ENCODE measurements at regions not wholly inside any gene's neighbourhood (a gene's known extent, or its start where the extent isn't known, plus 50 kb on each side); places are given as distances from the start of the nearest gene placed in this dataset.

- DNase-seq (ENCODE audit: low read depth in 2 of 2): no peak
These were observed 264.3 kb upstream of the NOCT start for GRCh38 chr4:138751309-138751708.

GRCh38 chr4:138749303-138749702, 266.3 kb upstream of the NOCT start:
- DNase-seq (ENCODE audit: low read depth in 2 of 2): no peak

- DNase-seq (ENCODE audit: low read depth in 2 of 2): no peak
These were observed 273.7 kb upstream of the NOCT start for GRCh38 chr4:138741766-138742377.

GRCh38 chr4:138740816-138741745, 274.5 kb upstream of the NOCT start:
- DNase-seq (ENCODE audit: low read depth in 2 of 2): no peak

DNA sequence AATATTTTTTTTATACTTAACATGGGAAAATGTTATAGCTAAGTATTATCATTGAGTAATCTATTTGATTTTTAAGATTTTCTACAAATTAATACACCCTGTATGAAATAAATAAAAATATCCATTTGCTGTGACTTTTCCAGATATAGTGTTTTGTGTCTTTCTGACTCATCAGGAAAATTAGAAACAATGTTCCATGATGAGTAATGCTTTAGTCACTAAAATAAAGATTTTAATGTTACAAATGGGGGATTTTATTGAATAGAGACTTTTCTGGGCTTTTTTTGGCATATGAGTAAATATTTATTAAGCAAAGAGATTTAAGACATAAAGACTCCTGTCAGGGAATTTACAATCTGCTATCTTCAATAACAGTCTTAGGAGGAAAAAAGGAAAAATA, 279.2 kb upstream of the NOCT start:
- DNase-seq (ENCODE audit: low read depth in 2 of 2): no peak

- no peak for DNase-seq (ENCODE audit: low read depth in 2 of 2)
These were observed 280.8 kb upstream of the NOCT start for GRCh38 chr4:138734746-138735145.

DNA sequence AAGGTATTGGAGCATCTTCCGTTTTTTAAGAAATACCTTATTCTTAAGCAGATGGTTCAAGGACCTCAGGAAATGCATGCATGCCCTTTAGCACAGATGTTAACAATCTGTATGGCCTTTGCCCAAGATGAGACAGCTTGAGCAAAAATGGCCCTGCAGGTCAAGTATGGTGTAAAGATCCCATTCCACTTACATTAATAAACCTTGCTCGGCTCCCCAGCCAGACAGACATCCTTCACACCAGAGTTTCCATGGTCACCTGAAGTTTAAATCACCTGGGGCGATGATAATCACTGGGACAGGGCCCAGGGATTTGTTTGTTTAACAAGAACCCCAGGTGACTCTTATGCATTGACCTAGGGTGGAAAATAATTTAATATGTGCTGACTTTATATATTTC, 287.0 kb upstream of the NOCT start:
- DNase-seq (ENCODE audit: low read depth in 2 of 2): no peak

DNA sequence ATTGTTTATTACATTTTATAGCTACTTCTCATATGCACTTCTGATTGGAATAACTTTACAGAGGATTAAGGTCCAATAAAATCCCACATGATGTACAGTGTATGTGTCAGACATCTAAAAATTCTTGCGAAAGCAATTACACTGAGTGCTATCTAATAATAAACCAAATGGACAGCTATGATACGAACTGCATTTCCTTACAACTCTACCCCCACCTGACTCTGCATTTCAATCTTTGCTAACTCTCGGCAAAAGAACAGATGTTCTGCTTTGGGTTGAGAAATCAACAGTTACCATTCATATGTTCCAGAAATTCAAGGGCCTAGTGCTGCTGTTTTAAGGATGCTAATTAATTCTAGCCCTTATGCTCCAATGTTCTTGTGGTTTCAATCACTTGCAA, 287.9 kb upstream of the NOCT start:
- no peak for DNase-seq (ENCODE audit: low read depth in 2 of 2)

DNA sequence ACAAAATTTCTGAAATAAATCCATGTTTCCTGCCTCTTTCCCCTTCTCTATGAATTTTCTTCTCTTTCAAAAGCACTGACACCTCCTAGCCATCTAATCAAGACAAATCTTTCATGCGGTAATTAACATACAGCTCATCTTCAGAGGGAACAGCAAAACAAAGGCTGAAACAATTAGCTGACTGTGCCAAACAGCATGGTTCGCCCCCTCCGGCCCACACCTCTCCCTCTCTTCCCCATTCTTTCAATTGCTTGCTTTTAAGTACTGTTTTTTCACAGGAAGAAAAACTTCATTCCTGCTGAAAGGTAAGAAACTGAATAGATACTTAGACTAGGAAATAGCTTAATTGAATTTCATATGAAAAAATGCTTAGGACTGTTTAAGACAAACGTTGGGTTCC, 291.1 kb upstream of the NOCT start:
- DNase-seq (ENCODE audit: low read depth in 2 of 2): no peak

- no peak for DNase-seq (ENCODE audit: low read depth in 2 of 2)
These were observed 298.8 kb upstream of the NOCT start for GRCh38 chr4:138716559-138717335.

- DNase-seq (ENCODE audit: low read depth in 2 of 2): no peak
These were observed 305.3 kb upstream of the NOCT start for GRCh38 chr4:138710297-138710696.

GRCh38 chr4:138709859-138710258, 305.7 kb upstream of the NOCT start:
- no peak for DNase-seq (ENCODE audit: low read depth in 2 of 2)

GRCh38 chr4:138707746-138708677, 307.6 kb upstream of the NOCT start:
- no peak for DNase-seq (ENCODE audit: low read depth in 2 of 2)

- no peak for DNase-seq (ENCODE audit: low read depth in 2 of 2)
These were observed 309.4 kb upstream of the NOCT start for GRCh38 chr4:138706201-138706600.

DNA sequence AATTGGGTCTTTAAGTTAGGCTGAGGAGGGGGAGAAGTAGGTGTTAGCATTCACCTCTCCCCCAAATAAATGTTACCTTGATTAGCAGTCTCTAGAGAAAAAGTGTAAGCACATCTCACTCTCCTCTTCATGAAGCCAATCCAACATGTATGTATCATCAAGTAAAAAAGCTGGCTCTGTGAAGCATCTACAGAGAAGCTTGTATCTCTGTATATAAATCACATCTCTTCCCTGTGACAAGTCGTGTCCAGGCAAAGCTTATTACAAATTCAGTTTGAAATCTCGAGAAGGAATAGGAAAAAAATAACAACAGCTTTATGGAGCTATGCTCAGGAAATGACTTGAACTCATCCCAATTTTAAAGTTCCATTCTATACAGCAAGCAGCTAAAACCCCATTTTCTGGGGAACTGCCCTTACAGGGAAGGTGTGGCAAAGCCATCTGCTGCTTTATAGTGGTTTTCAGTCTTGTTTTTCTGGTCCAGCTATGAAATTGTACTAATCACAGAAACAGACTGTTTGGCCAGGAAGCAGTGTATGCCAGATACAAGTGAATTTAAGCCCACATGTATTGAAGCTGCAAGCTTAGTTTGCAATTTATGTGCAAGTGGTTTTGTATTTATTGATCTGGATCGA, 313.3 kb upstream of the NOCT start:
- DNase-seq (ENCODE audit: low read depth in 2 of 2): no peak

GRCh38 chr4:138698641-138699040, 316.9 kb upstream of the NOCT start:
- DNase-seq (ENCODE audit: low read depth in 2 of 2): no peak

DNA sequence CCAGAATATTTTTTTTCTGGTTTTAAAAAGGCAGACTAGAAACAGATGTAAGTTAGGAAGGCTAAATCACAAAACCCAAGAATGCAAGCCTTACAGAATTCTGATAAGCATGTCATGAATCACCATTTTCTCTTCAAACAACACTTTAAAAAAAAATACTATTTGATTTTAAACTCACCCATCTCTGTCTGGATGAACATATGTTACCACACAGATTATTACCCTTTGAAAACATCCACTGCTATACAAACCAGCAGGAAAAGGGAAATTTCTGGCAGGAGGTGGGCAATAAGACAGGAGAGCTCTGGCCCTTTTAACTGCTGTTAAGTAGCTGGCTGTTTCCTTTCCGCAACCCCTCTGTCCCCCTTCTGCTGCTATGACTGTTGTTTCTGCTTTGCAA, 317.7 kb upstream of the NOCT start:
- DNase-seq (ENCODE audit: low read depth in 2 of 2): no peak

GRCh38 chr4:138696771-138697170, 318.8 kb upstream of the NOCT start:
- DNase-seq (ENCODE audit: low read depth in 2 of 2): no peak

GRCh38 chr4:138696058-138696457, 319.5 kb upstream of the NOCT start:
- DNase-seq (ENCODE audit: low read depth in 2 of 2): no peak

DNA sequence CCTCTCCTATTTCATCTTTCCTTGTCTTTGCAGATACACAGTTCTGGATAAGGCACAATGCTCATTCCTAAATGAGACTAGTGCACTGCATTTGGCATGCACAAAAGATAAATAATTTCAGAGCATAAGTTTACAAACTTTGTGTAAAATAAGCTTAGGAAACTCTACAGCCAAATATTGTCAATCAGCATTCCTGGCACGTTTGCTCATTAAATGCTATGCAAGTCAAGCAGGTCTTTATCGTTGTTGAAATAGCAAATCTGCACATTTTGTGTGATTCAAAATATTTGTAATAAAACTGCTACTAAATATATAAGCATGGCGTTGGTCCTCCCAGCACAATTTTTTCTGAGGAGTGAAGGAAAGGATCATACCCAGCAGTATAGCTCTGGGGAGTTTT, 322.1 kb upstream of the NOCT start:
- DNase-seq (ENCODE audit: low read depth in 2 of 2): no peak

DNA sequence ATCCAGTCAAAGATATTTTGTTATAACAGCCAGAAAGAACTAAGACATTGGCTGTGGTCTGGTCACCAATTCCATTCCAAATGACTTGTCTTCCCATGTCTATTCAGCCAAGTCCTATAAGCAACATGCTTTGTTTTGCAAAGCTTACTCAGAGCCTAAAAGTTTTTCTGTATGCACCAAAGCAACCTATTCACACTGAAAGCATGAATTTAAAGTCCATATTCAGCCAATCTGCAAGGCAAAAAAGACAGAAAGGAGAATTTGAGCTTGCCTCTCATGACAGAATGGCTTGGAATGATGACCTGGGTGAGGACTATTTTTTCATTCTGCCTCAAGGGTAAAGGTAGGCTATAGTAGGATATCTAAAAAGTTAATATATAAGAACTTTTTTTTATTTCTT, 323.2 kb upstream of the NOCT start:
- DNase-seq (ENCODE audit: low read depth in 2 of 2): no peak
